ENCODE measurements at regions not wholly inside any gene's neighbourhood (a gene's known extent, or its start where the extent isn't known, plus 50 kb on each side); places are given as distances from the start of the nearest gene placed in this dataset.

GRCh38 chr9:86589730-86590129, 235.5 kb upstream of the TUT7 start:
- POLR2A ChIA-PET (ENCODE audit: unreplicated experiment), result no interaction called here
- no TSS peak for BruUV-seq (replicated peaks)
- no peak overlapping the region for H3K4me2 ChIP-seq (ENCODE audit: low read depth, low read length)
- H2AK5ac ChIP-seq (ENCODE audit: low read depth, low read length), result no peak overlapping the region
- no peaks in the 10 kb centered on the region for H4K20me1 ChIP-seq (ENCODE audit: insufficient read depth, low read length)
- in situ Hi-C loops (cut with MboI; ENCODE audit: low sequenced_read_pairs), result no loop called here
- no peak overlapping the region for H2BK120ac ChIP-seq (ENCODE audit: low read depth, low read length)
- intact Hi-C loops (cut with micrococcal nuclease), result no loop called here
- CTCF ChIA-PET, result no interaction called here
- H4K8ac ChIP-seq (ENCODE audit: low read depth in 2 of 2, low read length in 2 of 2), result no peak overlapping the region
- H3K4ac ChIP-seq (ENCODE audit: low read depth, low read length), result no peak overlapping the region
- no peak overlapping the region for H2BK20ac ChIP-seq (ENCODE audit: low read depth, low read length)
- H3K27me3 ChIP-seq (ENCODE audit: control insufficient read depth, insufficient read depth, low read length), result no peaks in the 10 kb centered on the region
- no peak overlapping the region for H2AFZ ChIP-seq (replicated peaks; ENCODE audit: low read length, poor library complexity)
- no peak overlapping the region for H2AK9ac ChIP-seq (replicated peaks; ENCODE audit: low read depth, low read length, poor library complexity)
- DNase-seq (no peak), ATAC-seq (ENCODE audit: low read depth) (no peak)
- H3K9me3 ChIP-seq (ENCODE audit: control insufficient read depth, insufficient read depth, low read length), result no peaks in the 10 kb centered on the region
- H2BK15ac ChIP-seq (ENCODE audit: low read depth, low read length), result no peak overlapping the region
- H4K5ac ChIP-seq (ENCODE audit: low read depth, low read length), result no peak overlapping the region
- H3K18ac ChIP-seq (ENCODE audit: low read depth, low read length), result no peak overlapping the region
- H4K91ac ChIP-seq (ENCODE audit: insufficient read depth, low read depth, low read length), result no peak overlapping the region
- no peak overlapping the region for H3K56ac ChIP-seq (ENCODE audit: extremely low read depth, insufficient read depth, low read length)
- no peak overlapping the region for H3K9ac ChIP-seq (ENCODE audit: low read depth, low read length)
- WGBS, 2 experiments (ENCODE audit: extremely low coverage in 2 of 2, insufficient read length in 1 of 2), result no CpG with 5 or more reads among the region's 11 CpGs
- dilution Hi-C loops (cut with HindIII; ENCODE audit: low sequenced_read_pairs, unreplicated experiment), result no loop called here
- H3K27ac ChIP-seq (ENCODE audit: insufficient read depth, low read length), result no peak overlapping the region
- H3K4me1 ChIP-seq (ENCODE audit: control insufficient read depth, insufficient read depth, low read length), result no peaks in the 10 kb centered on the region; the same call in 1 of the 2 replicates
- H3K36me3 ChIP-seq (ENCODE audit: control insufficient read depth, insufficient read depth, low read length), result no peaks in the 10 kb centered on the region
- no peaks in the 10 kb centered on the region for H3K9me1 ChIP-seq (ENCODE audit: insufficient read depth, low read length)
- no peak overlapping the region for H3K4me3 ChIP-seq (ENCODE audit: insufficient read depth, low read depth, low read length)
- H3K79me1 ChIP-seq (ENCODE audit: low read depth in 1 of 2, low read length in 2 of 2), result no peaks in the 10 kb centered on the region
- H3K14ac ChIP-seq (replicated peaks; ENCODE audit: low read depth, low read length), result no peak overlapping the region
- no peak overlapping the region for H2BK5ac ChIP-seq (ENCODE audit: low read depth, low read length, poor library complexity, severe bottlenecking)
- no peak for TF ChIP-seq CHD1 (IDR thresholded peaks at IDR 0.05; ENCODE audit: low read depth, low read length)
- TF ChIP-seq SMC3 (IDR thresholded peaks at IDR 0.05; ENCODE audit: low read depth, low read length), result no peak
- TF ChIP-seq RFX5 (IDR thresholded peaks at IDR 0.05; ENCODE audit: low read depth, low read length), result no peak
- TF ChIP-seq MXI1 (IDR thresholded peaks at IDR 0.05; ENCODE audit: borderline replicate concordance, low read depth, low read length), result no peak
- TF ChIP-seq FOS (IDR thresholded peaks at IDR 0.05; ENCODE audit: low read depth, low read length), result no peak
- no peak for TF ChIP-seq USF2 (IDR thresholded peaks at IDR 0.05; ENCODE audit: low read depth, low read length)
- no peak for TF ChIP-seq MAFK (IDR thresholded peaks at IDR 0.05; ENCODE audit: low read depth, low read length)
- TF ChIP-seq POLR2A (IDR thresholded peaks at IDR 0.05; ENCODE audit: low read depth, low read length), result no peak
- TF ChIP-seq CEBPB (IDR thresholded peaks at IDR 0.05; ENCODE audit: low read depth, low read length), result no peak
- TF ChIP-seq MAZ (IDR thresholded peaks at IDR 0.05; ENCODE audit: borderline replicate concordance, low read depth, low read length), result no peak
- TF ChIP-seq RCOR1 (IDR thresholded peaks at IDR 0.05; ENCODE audit: insufficient replicate concordance, low read length), result no peak
- no peak for TF ChIP-seq CTCF (conservative IDR thresholded peaks at IDR 0.05; ENCODE audit: low read depth, low read length)
- no peak for TF ChIP-seq RAD21 (IDR thresholded peaks at IDR 0.05; ENCODE audit: low read length)
- TF ChIP-seq BHLHE40 (IDR thresholded peaks at IDR 0.05; ENCODE audit: low read depth, low read length), result no peak
- TF ChIP-seq NFE2L2 (IDR thresholded peaks at IDR 0.05; ENCODE audit: low read depth, low read length), result no peak
- TF ChIP-seq ELK1 (IDR thresholded peaks at IDR 0.05; ENCODE audit: borderline replicate concordance, low read depth, low read length), result no peak
- no peak overlapping the region for H3K23ac ChIP-seq (ENCODE audit: low read depth, low read length)
